B cell (primary cell): ENCODE measurements at regions not wholly inside any gene's neighbourhood (a gene's known extent, or its start where the extent isn't known, plus 50 kb on each side); places are given as distances from the start of the nearest gene placed in this dataset.

Experiments
- ATAC-seq: fragments of 200-7000 bp; cut with Tn5 transposase; one replicate; pipeline ENCODE4 v1.10.0; 2021; ENCODE audit warnings: low read depth, mild to moderate bottlenecking, moderate number of reproducible peaks, moderate library complexity
- CTCF ChIA-PET: fragments of 350-600 bp; sonication (Branson Sonifier 250); formaldehyde crosslinking; loops from one replicate; lab custom pipeline; 2021; ENCODE audit warnings: antibody characterized with exemption, inconsistent platforms; lab: Charles Lee
- POLR2A ChIA-PET: fragments of 350-600 bp; sonication (Branson Sonifier 250); formaldehyde crosslinking; loops from one replicate; lab custom pipeline; 2021; ENCODE audit warnings: antibody characterized with exemption; lab: Charles Lee
- DNase-seq: peaks from one replicate; pipeline ENCODE4 v3.0.0; 2013
- H2AFZ ChIP-seq: 2 replicates; pipeline ENCODE4 v1.6.1; 2012; ENCODE audit warnings: mild to moderate bottlenecking, low read depth, low read length; ENCODE audit not compliant: insufficient read depth, poor library complexity, severe bottlenecking
- H3K27ac ChIP-seq, 2 donors: 1 replicate in 1 of 2; 2 replicates in 1 of 2; pipeline ENCODE4 v1.5.1; 2012 to 2013; ENCODE audit warnings: low read length in 2 of 2, mild to moderate bottlenecking in 2 of 2, moderate library complexity in 1 of 2
- H3K27me3 ChIP-seq, 4 experiments: fragments of 200-600 bp in 1 of 4; sonication (generic) in 1 of 4; replicated peaks in 1 of 4; 1 replicate in 2 of 4; 2 replicates in 2 of 4; pipeline versions ENCODE4 v1.6.1 to v1.7.0; 2013 to 2016; ENCODE audit warnings: low read length in 3 of 4, mild to moderate bottlenecking in 2 of 4, mixed read lengths in 1 of 4, moderate library complexity in 1 of 4; ENCODE audit not compliant: insufficient read depth in 4 of 4, control insufficient read depth in 3 of 4; ENCODE audit errors: control extremely low read depth in 1 of 4
- H3K36me3 ChIP-seq, 2 experiments: replicated peaks in 1 of 2; 1 replicate in 1 of 2; 2 replicates in 1 of 2; pipeline versions ENCODE4 v1.6.1 to v1.7.1; 2013; ENCODE audit warnings: low read length in 1 of 2; ENCODE audit not compliant: insufficient read depth in 2 of 2, control insufficient read depth in 1 of 2; ENCODE audit errors: control extremely low read depth in 1 of 2, extremely low read depth in 1 of 2
- H3K4me1 ChIP-seq, 2 donors: fragments of 200-600 bp in 1 of 2; sonication (generic) in 1 of 2; 1 replicate in 1 of 2; 2 replicates in 1 of 2; pipeline versions ENCODE4 v1.5.1 to v1.6.1; 2013 to 2017; ENCODE audit warnings: low read length in 2 of 2; ENCODE audit not compliant: control insufficient read depth in 2 of 2, insufficient read depth in 2 of 2
- H3K4me2 ChIP-seq: replicated peaks from 2 replicates; pipeline ENCODE3; 2012; ENCODE audit warnings: mild to moderate bottlenecking, low read depth, low read length; ENCODE audit not compliant: poor library complexity, severe bottlenecking
- H3K4me3 ChIP-seq, 5 experiments: fragments of 200-600 bp in 1 of 5; sonication (generic) in 1 of 5; 1 replicate in 3 of 5; 2 replicates in 2 of 5; pipeline versions ENCODE4 v1.5.1 to v1.7.0; 2011 to 2016; ENCODE audit warnings: low read length in 4 of 5, mild to moderate bottlenecking in 4 of 5, low read depth in 2 of 5, control low read depth in 1 of 5, moderate library complexity in 1 of 5; ENCODE audit not compliant: insufficient read depth in 1 of 5; ENCODE audit errors: control extremely low read depth in 1 of 5, extremely low read depth in 1 of 5
- H3K79me2 ChIP-seq: fragments of 200-600 bp; sonication (generic); one replicate; pipeline ENCODE4 v1.6.0; 2016; ENCODE audit warnings: low read length; ENCODE audit not compliant: control insufficient read depth, insufficient read depth
- H3K9ac ChIP-seq: fragments of 200-600 bp; sonication (generic); 2 replicates; pipeline ENCODE4 v1.6.1; 2017; ENCODE audit warnings: mild to moderate bottlenecking, low read length, moderate library complexity
- H3K9me3 ChIP-seq, 3 donors: one replicate each; pipeline versions ENCODE4 v1.6.1 to v1.7.1; 2013; ENCODE audit warnings: low read length in 2 of 3; ENCODE audit not compliant: control insufficient read depth in 2 of 3, insufficient read depth in 1 of 3; ENCODE audit errors: control extremely low read depth in 1 of 3
- H4K20me1 ChIP-seq: 2 replicates; pipeline ENCODE4 v1.6.0; 2012; ENCODE audit warnings: mild to moderate bottlenecking, low read length; ENCODE audit not compliant: insufficient read depth, control insufficient read depth, poor library complexity, severe bottlenecking
- H3K27ac Mint-ChIP-seq: one replicate; pipeline ENCODE4 v1.8.0; 2021; ENCODE audit warnings: mixed read lengths
- H3K27me3 Mint-ChIP-seq: one replicate; pipeline ENCODE4 v1.8.0; 2021; ENCODE audit warnings: mixed read lengths
- H3K4me1 Mint-ChIP-seq: one replicate; pipeline ENCODE4 v1.8.0; 2021; ENCODE audit warnings: mixed read lengths
- H3K4me3 Mint-ChIP-seq: one replicate; pipeline ENCODE4 v1.8.0; 2021; ENCODE audit warnings: mixed read lengths
- H3K9me3 Mint-ChIP-seq: one replicate; pipeline ENCODE4 v1.8.0; 2022; ENCODE audit warnings: mixed read lengths; ENCODE audit not compliant: insufficient read depth
- CTCF ChIP-seq: fragments of 200-600 bp; IDR thresholded peaks from one replicate; pipeline ENCODE4 v1.8.0; 2022; ENCODE audit warnings: antibody characterized with exemption, mild to moderate bottlenecking
- EZH2 ChIP-seq: IDR thresholded peaks from 2 replicates; pipeline ENCODE4 v1.6.1; 2012; ENCODE audit warnings: borderline replicate concordance, low read depth, mild to moderate bottlenecking, moderate library complexity, low read length; ENCODE audit not compliant: insufficient read depth, poor library complexity, severe bottlenecking
- WGBS: methylation state at CpG from one replicate; pipeline ENCODE4 v1.1.5; 2013; ENCODE audit warnings: missing lambda C conversion rate; ENCODE audit not compliant: insufficient coverage; 5-methylcytosine and 5-hydroxymethylcytosine counted together
- intact Hi-C: fragments of 100-400 bp; cut with micrococcal nuclease; formaldehyde crosslinking; loops from one replicate; pipeline ENCODE4 v1.10.0; 2022

- ATAC-seq (no peak), DNase-seq (no peak)
- no peak overlapping the region for H3K4me2 ChIP-seq
- no peak overlapping the region for H3K9ac ChIP-seq
- H4K20me1 ChIP-seq: no peaks in the 10 kb centered on the region
- no peaks in the 10 kb centered on the region for H3K9me3 ChIP-seq
- H2AFZ ChIP-seq: no peak overlapping the region
- no peaks in the 10 kb centered on the region for H3K79me2 ChIP-seq
- H3K9me3 Mint-ChIP-seq: no peaks in the 10 kb centered on the region
- H3K4me1 ChIP-seq: no peaks in the 10 kb centered on the region
- no peak overlapping the region for H3K4me3 ChIP-seq
- no peak overlapping the region for H3K27ac Mint-ChIP-seq
- no peaks in the 10 kb centered on the region for H3K4me1 Mint-ChIP-seq
- H3K27me3 Mint-ChIP-seq: no peaks in the 10 kb centered on the region
- H3K4me3 Mint-ChIP-seq: no peak overlapping the region
- no peak overlapping the region for H3K27ac ChIP-seq
- POLR2A ChIA-PET: no interaction called here
- CTCF ChIA-PET: no interaction called here
- no peak for TF ChIP-seq CTCF
- H3K27me3 ChIP-seq: no peaks in the 10 kb centered on the region
- no peaks in the 10 kb centered on the region for H3K36me3 ChIP-seq
- intact Hi-C loops: no loop called here
These were observed 123.6 kb upstream of the SLC1A3 start for GRCh38 chr5:36482812-36483211.

GRCh38 chr5:36489505-36489904 lies 116.9 kb upstream of the SLC1A3 start:
- Histone ChIP-seq H3K27ac (no peak overlapping the region), H3K9me3 (no peaks in the 10 kb centered on the region), H3K36me3 (no peaks in the 10 kb centered on the region), H3K4me3 (no peak overlapping the region), H3K9ac (no peak overlapping the region), H3K4me1 (no peaks in the 10 kb centered on the region), H3K79me2 (no peaks in the 10 kb centered on the region), H2AFZ (no peak overlapping the region), H3K27me3 (no peaks in the 10 kb centered on the region), H4K20me1 (no peaks in the 10 kb centered on the region), H3K4me2 (no peak overlapping the region)
- POLR2A ChIA-PET: no interaction called here
- Mint-ChIP-seq H3K4me1 (no peaks in the 10 kb centered on the region), H3K4me3 (no peak overlapping the region), H3K9me3 (no peaks in the 10 kb centered on the region), H3K27ac (no peak overlapping the region), H3K27me3 (peaks cover 6% of the 10 kb centered on the region)
- DNase-seq (no peak), ATAC-seq (no peak)
- TF ChIP-seq EZH2 (no peak), CTCF (no peak)
- CTCF ChIA-PET: no interaction called here
- WGBS: no CpG with 5 or more reads among the region's 5 CpGs
- intact Hi-C loops: no loop called here
